ENCODE measurements at regions not wholly inside any gene's neighbourhood (a gene's known extent, or its start where the extent isn't known, plus 50 kb on each side); places are given as distances from the start of the nearest gene placed in this dataset.

- no peak for FAIRE-seq
- H2AFZ ChIP-seq (ENCODE audit: low read depth, low read length): no peak overlapping the region
- dilution Hi-C loops (cut with MboI; ENCODE audit: extremely low pct_ligation_motif_present, low sequenced_read_pairs) (no loop called here), intact Hi-C loops (cut with micrococcal nuclease) (no loop called here)
- no peaks in the 10 kb centered on the region for H3K27me3 ChIP-seq (ENCODE audit: control insufficient read depth in 2 of 2, insufficient read depth in 2 of 2, low read length in 2 of 2)
- H3K27ac ChIP-seq (ENCODE audit: insufficient read depth, low read depth, low read length): no peak overlapping the region
- no peaks in the 10 kb centered on the region for H3K9me3 ChIP-seq (replicated peaks; ENCODE audit: control insufficient read depth, insufficient read depth, low read length)
- no peak overlapping the region for H3K9ac ChIP-seq (replicated peaks; ENCODE audit: extremely low read depth, insufficient read depth, low read length)
- no peaks in the 10 kb centered on the region for H3K4me1 ChIP-seq (ENCODE audit: control insufficient read depth, extremely low read depth, insufficient read depth, low read length)
- DNase-seq (ENCODE audit: low read depth, low spot score): no peak
- POLR2A ChIA-PET: no interaction called here
- no peaks in the 10 kb centered on the region for H3K79me2 ChIP-seq (ENCODE audit: control insufficient read depth, insufficient read depth, low read length)
- H3K4me2 ChIP-seq (ENCODE audit: insufficient read depth, low read length): no peak overlapping the region
- CTCF ChIA-PET: no interaction called here
- peaks cover 2% of the 10 kb centered on the region for H4K20me1 ChIP-seq (replicated peaks; ENCODE audit: control insufficient read depth, extremely low read depth, insufficient read depth, low read length)
- H3K4me3 ChIP-seq (replicated peaks in 1 of 3; ENCODE audit: insufficient read depth in 1 of 3, low read depth in 1 of 3, low read length in 3 of 3): no peak overlapping the region
- no TSS peak for BruUV-seq (replicated peaks)
- no peaks in the 10 kb centered on the region for H3K9me1 ChIP-seq (replicated peaks; ENCODE audit: control insufficient read depth, extremely low read depth, insufficient read depth, low read length)
- H3K36me3 ChIP-seq (ENCODE audit: control insufficient read depth in 2 of 2, extremely low read depth in 1 of 2, insufficient read depth in 2 of 2, low read length in 2 of 2): no peaks in the 10 kb centered on the region
- no peak for TF ChIP-seq CTCF (IDR thresholded peaks at IDR 0.05; ENCODE audit: extremely low read depth in 1 of 2, insufficient read depth in 1 of 2, low read depth in 1 of 2, low read length in 2 of 2)
- no peak for TF ChIP-seq JUN (IDR thresholded peaks at IDR 0.05; ENCODE audit: borderline replicate concordance, insufficient read depth, insufficient read length, low read depth)
- TF ChIP-seq POLR2AphosphoS5 (IDR thresholded peaks at IDR 0.05; ENCODE audit: insufficient read depth, low read depth, low read length): no peak
- no peak for TF ChIP-seq POLR2A (IDR thresholded peaks at IDR 0.05; ENCODE audit: low read depth, low read length)
- TF ChIP-seq EZH2 (IDR thresholded peaks at IDR 0.05; ENCODE audit: borderline replicate concordance, low read depth, low read length, severe bottlenecking): no peak
- TF ChIP-seq FOS (IDR thresholded peaks at IDR 0.05; ENCODE audit: borderline replicate concordance, insufficient read depth, low read length): no peak
- TF ChIP-seq MYC (IDR thresholded peaks at IDR 0.05; ENCODE audit: low read depth, low read length): no peak
- TF ChIP-seq MAX (IDR thresholded peaks at IDR 0.05; ENCODE audit: insufficient read depth, insufficient read length): no peak
- no peak for TF ChIP-seq GATA2 (IDR thresholded peaks at IDR 0.05; ENCODE audit: insufficient read depth, insufficient read length, low read depth, low read length)
These were observed 83.7 kb upstream of the CRHR1 start for GRCh38 chr17:45700171-45701090.
